ENCODE measurements at regions not wholly inside any gene's neighbourhood (a gene's known extent, or its start where the extent isn't known, plus 50 kb on each side); places are given as distances from the start of the nearest gene placed in this dataset.

DNA sequence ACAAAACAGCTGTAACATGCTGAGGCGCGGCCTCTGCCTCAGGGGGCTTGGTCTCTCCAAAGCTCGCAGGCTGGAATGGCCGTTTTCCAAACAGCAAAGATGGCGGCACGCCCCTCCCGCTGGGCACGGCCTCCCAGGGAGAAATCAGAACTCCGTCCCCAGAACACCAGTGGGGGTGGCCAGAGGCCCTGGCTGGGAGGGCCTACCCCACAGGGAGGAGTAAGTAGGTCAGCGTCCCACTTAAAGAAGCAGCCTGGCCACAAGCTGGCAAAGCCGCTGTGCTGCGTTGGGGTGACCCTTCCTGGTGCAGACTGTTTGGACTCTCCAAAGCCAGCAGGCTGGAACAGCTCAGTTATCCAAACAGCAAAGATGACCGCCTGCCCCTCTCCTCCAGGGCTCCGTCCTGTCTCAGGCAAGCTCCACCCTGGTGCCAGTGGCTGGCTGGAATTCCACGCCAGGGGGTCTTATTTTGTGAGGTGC is 862.8 kb downstream of the TRIML1 start:
- no TSS peak for BruUV-seq (replicated peaks)
- DNase-seq (ENCODE audit: low read depth, low spot score) = no peak
- no peak for ATAC-seq
- no peaks in the 10 kb centered on the region for H3K27me3 ChIP-seq (ENCODE audit: insufficient read depth, low read length)
- H4K20me1 ChIP-seq (ENCODE audit: insufficient read depth) = no peaks in the 10 kb centered on the region
- ChIA-PET CTCF (no interaction called here), POLR2A (no interaction called here), RAD21 (ENCODE audit: low non-redundant PET in 1 of 2, low total read pairs in 2 of 2, uncharacterized antibody in 2 of 2, unreplicated experiment in 2 of 2) (no interaction called here)
- no peaks in the 10 kb centered on the region for H3K4me1 ChIP-seq (ENCODE audit: control insufficient read depth in 1 of 2, insufficient read depth in 2 of 2, low read length in 2 of 2)
- no peak overlapping the region for H3K4me2 ChIP-seq (ENCODE audit: low read length)
- no peak overlapping the region for H3K4me3 ChIP-seq (replicated peaks in 1 of 2; ENCODE audit: low read depth in 1 of 2, low read length in 2 of 2)
- no peak overlapping the region for H3K27ac ChIP-seq (ENCODE audit: low read depth, low read length)
- no peaks in the 10 kb centered on the region for H3K79me2 ChIP-seq (ENCODE audit: insufficient read depth, low read length)
- no peaks in the 10 kb centered on the region for H3K36me3 ChIP-seq (ENCODE audit: control insufficient read depth in 1 of 2, insufficient read depth in 2 of 2, low read length in 2 of 2)
- TF ChIP-seq, protein P1, sequence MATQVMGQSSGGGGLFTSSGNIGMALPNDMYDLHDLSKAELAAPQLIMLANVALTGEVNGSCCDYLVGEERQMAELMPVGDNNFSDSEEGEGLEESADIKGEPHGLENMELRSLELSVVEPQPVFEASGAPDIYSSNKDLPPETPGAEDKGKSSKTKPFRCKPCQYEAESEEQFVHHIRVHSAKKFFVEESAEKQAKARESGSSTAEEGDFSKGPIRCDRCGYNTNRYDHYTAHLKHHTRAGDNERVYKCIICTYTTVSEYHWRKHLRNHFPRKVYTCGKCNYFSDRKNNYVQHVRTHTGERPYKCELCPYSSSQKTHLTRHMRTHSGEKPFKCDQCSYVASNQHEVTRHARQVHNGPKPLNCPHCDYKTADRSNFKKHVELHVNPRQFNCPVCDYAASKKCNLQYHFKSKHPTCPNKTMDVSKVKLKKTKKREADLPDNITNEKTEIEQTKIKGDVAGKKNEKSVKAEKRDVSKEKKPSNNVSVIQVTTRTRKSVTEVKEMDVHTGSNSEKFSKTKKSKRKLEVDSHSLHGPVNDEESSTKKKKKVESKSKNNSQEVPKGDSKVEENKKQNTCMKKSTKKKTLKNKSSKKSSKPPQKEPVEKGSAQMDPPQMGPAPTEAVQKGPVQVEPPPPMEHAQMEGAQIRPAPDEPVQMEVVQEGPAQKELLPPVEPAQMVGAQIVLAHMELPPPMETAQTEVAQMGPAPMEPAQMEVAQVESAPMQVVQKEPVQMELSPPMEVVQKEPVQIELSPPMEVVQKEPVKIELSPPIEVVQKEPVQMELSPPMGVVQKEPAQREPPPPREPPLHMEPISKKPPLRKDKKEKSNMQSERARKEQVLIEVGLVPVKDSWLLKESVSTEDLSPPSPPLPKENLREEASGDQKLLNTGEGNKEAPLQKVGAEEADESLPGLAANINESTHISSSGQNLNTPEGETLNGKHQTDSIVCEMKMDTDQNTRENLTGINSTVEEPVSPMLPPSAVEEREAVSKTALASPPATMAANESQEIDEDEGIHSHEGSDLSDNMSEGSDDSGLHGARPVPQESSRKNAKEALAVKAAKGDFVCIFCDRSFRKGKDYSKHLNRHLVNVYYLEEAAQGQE (IDR thresholded peaks at IDR 0.05; ENCODE audit: low read depth) = no peak
- no peak for TF ChIP-seq SP1 (IDR thresholded peaks at IDR 0.05; ENCODE audit: low read depth)
- no peak overlapping the region for H3K9ac ChIP-seq (ENCODE audit: low read length)
- no peaks in the 10 kb centered on the region for H3K9me2 ChIP-seq (ENCODE audit: insufficient read depth)
- H3K9me3 ChIP-seq (ENCODE audit: control insufficient read depth in 1 of 2, insufficient read depth in 1 of 2, low read depth in 1 of 2, low read length in 2 of 2) = no peaks in the 10 kb centered on the region
- intact Hi-C loops (cut with micrococcal nuclease) = no loop called here
- no peak overlapping the region for H2AFZ ChIP-seq (ENCODE audit: low read depth, low read length, poor library complexity, severe bottlenecking)

DNA sequence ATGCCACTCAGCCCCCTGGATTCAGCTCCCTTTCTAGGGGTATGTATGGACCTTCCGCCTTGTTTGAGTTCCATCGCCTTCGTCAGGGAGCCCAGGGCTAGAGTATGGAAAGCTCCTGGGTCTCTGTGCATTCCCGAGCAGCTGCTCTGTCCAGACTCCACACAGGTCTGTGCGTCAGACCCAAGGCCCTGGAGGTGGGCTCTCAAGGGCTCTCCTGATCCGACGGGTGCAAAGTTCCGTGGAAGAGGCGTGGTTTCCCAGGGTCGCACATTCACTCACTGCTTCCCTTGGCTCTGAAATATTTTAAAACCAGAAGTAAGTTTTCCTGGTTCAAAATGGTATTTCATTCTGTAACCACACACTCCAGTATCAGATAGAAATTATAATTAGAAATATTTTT is 863.2 kb downstream of the TRIML1 start:
- intact Hi-C loops (cut with micrococcal nuclease) = no loop called here
- DNase-seq (ENCODE audit: low read depth, low spot score) (no peak), ATAC-seq (no peak)
- H4K20me1 ChIP-seq (ENCODE audit: insufficient read depth) = no peaks in the 10 kb centered on the region
- no peak overlapping the region for H3K4me2 ChIP-seq (ENCODE audit: low read length)
- H3K4me1 ChIP-seq (ENCODE audit: control insufficient read depth in 1 of 2, insufficient read depth in 2 of 2, low read length in 2 of 2) = no peaks in the 10 kb centered on the region
- no peaks in the 10 kb centered on the region for H3K36me3 ChIP-seq (ENCODE audit: control insufficient read depth in 1 of 2, insufficient read depth in 2 of 2, low read length in 2 of 2)
- ChIA-PET CTCF (no interaction called here), RAD21 (ENCODE audit: low non-redundant PET in 1 of 2, low total read pairs in 2 of 2, uncharacterized antibody in 2 of 2, unreplicated experiment in 2 of 2) (no interaction called here), POLR2A (no interaction called here)
- no peaks in the 10 kb centered on the region for H3K27me3 ChIP-seq (ENCODE audit: insufficient read depth, low read length)
- no peaks in the 10 kb centered on the region for H3K9me3 ChIP-seq (ENCODE audit: control insufficient read depth in 1 of 2, insufficient read depth in 1 of 2, low read depth in 1 of 2, low read length in 2 of 2)
- H3K9ac ChIP-seq (ENCODE audit: low read length) = no peak overlapping the region
- TF ChIP-seq ELF1 (IDR thresholded peaks at IDR 0.05; ENCODE audit: borderline replicate concordance, low read depth) = no peak
- TF ChIP-seq EZH2phosphoT487 (IDR thresholded peaks at IDR 0.05; ENCODE audit: borderline replicate concordance) = no peak
- TF ChIP-seq JUND (IDR thresholded peaks at IDR 0.05) = no peak
- no peak for TF ChIP-seq TCF7L2 (IDR thresholded peaks at IDR 0.05; ENCODE audit: borderline replicate concordance, extremely low read depth, insufficient read depth, insufficient read length)
- no peak for TF ChIP-seq CEBPB (IDR thresholded peaks at IDR 0.05; ENCODE audit: low read depth)
- TF ChIP-seq, protein P2, sequence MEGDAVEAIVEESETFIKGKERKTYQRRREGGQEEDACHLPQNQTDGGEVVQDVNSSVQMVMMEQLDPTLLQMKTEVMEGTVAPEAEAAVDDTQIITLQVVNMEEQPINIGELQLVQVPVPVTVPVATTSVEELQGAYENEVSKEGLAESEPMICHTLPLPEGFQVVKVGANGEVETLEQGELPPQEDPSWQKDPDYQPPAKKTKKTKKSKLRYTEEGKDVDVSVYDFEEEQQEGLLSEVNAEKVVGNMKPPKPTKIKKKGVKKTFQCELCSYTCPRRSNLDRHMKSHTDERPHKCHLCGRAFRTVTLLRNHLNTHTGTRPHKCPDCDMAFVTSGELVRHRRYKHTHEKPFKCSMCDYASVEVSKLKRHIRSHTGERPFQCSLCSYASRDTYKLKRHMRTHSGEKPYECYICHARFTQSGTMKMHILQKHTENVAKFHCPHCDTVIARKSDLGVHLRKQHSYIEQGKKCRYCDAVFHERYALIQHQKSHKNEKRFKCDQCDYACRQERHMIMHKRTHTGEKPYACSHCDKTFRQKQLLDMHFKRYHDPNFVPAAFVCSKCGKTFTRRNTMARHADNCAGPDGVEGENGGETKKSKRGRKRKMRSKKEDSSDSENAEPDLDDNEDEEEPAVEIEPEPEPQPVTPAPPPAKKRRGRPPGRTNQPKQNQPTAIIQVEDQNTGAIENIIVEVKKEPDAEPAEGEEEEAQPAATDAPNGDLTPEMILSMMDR (IDR thresholded peaks at IDR 0.05 in 2 of 3, conservative IDR thresholded peaks at IDR 0.05 in 1 of 3; ENCODE audit: borderline replicate concordance in 1 of 3, insufficient read depth in 1 of 3, low read depth in 2 of 3, low read length in 2 of 3) = no peak
- no peak overlapping the region for H3K4me3 ChIP-seq (replicated peaks in 1 of 2; ENCODE audit: low read depth in 1 of 2, low read length in 2 of 2)
- H3K9me2 ChIP-seq (ENCODE audit: insufficient read depth) = no peaks in the 10 kb centered on the region
- H3K79me2 ChIP-seq (ENCODE audit: insufficient read depth, low read length) = no peaks in the 10 kb centered on the region
- H3K27ac ChIP-seq (ENCODE audit: low read depth, low read length) = no peak overlapping the region
- no TSS peak for BruUV-seq (replicated peaks)
- H2AFZ ChIP-seq (ENCODE audit: low read depth, low read length, poor library complexity, severe bottlenecking) = no peak overlapping the region
